Neutrophil (primary cell): ENCODE measurements at regions not wholly inside any gene's neighbourhood (a gene's known extent, or its start where the extent isn't known, plus 50 kb on each side); places are given as distances from the start of the nearest gene placed in this dataset.

Experiments used
- H3K27ac ChIP-seq: fragments of 200-600 bp; sonication (generic); 2 replicates; pipeline ENCODE4 v1.5.1; 2016; ENCODE audit warnings: mild to moderate bottlenecking, moderate library complexity
- H3K27me3 ChIP-seq: fragments of 200-600 bp; sonication (generic); 2 replicates; pipeline ENCODE4 v1.6.0; 2016; ENCODE audit warnings: mild to moderate bottlenecking
- H3K36me3 ChIP-seq: fragments of 200-600 bp; sonication (generic); 2 replicates; pipeline ENCODE4 v1.5.1; 2017
- H3K4me1 ChIP-seq, 2 experiments: fragments of 200-600 bp in 1 of 2; sonication (generic) in 1 of 2; 1 replicate in 1 of 2; 2 replicates in 1 of 2; pipeline versions ENCODE4 v1.5.1 to v1.6.1; 2013 to 2016; ENCODE audit warnings: low read depth in 1 of 2, low read length in 1 of 2, mild to moderate bottlenecking in 1 of 2, moderate library complexity in 1 of 2; ENCODE audit not compliant: control insufficient read depth in 1 of 2, insufficient read depth in 1 of 2
- H3K4me3 ChIP-seq, 2 experiments: fragments of 200-600 bp in 1 of 2; sonication (generic) in 1 of 2; 1 replicate in 1 of 2; 2 replicates in 1 of 2; pipeline ENCODE4 v1.5.1; 2013 to 2016; ENCODE audit warnings: low read depth in 1 of 2, low read length in 1 of 2, mild to moderate bottlenecking in 1 of 2, moderate library complexity in 1 of 2
- H3K9me3 ChIP-seq: fragments of 200-600 bp; sonication (generic); 2 replicates; pipeline ENCODE4 v1.5.1; 2016
- TF ChIP-seq, protein P1 (sequence below): fragments of 200-600 bp; sonication (generic); IDR thresholded peaks from 2 replicates; pipeline ENCODE4 v1.5.1; 2016; ENCODE audit warnings: antibody characterized with exemption

DNA sequence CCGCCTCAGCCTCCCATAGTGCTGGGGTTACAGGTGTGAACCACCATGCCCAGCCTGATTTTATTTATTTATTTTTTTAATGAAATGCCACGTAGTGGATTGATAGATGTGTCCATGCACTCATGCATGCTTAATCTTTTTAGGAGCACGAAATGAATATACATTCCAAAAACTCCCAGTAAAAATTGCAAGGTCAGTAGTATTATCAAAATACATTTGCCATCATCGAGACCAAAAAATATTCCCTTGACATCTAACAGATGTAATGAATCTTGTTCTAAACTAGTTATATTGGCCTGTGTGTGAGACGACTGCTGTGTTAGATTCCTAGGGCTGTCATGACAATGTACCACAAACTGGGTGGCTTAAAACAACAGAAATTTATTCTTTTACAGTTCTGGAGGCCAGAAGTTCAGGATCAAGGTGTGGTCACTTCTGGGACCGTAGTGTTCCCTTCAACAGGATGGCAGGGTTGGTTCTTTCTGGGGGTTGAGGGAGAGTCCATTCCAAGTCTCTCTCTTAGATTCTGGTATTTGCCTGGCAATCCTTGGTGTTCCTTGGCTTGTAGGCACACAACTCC, 56.1 kb upstream of the UBL3 start:
- Histone ChIP-seq H3K9me3 (no peaks in the 10 kb centered on the region), H3K27me3 (no peaks in the 10 kb centered on the region), H3K4me3 (no peak overlapping the region), H3K27ac (no peak overlapping the region), H3K4me1 (peaks cover 24 to 27% of the 10 kb centered on the region in 2 experiments), H3K36me3 (no peaks in the 10 kb centered on the region)
- TF ChIP-seq, protein P1, sequence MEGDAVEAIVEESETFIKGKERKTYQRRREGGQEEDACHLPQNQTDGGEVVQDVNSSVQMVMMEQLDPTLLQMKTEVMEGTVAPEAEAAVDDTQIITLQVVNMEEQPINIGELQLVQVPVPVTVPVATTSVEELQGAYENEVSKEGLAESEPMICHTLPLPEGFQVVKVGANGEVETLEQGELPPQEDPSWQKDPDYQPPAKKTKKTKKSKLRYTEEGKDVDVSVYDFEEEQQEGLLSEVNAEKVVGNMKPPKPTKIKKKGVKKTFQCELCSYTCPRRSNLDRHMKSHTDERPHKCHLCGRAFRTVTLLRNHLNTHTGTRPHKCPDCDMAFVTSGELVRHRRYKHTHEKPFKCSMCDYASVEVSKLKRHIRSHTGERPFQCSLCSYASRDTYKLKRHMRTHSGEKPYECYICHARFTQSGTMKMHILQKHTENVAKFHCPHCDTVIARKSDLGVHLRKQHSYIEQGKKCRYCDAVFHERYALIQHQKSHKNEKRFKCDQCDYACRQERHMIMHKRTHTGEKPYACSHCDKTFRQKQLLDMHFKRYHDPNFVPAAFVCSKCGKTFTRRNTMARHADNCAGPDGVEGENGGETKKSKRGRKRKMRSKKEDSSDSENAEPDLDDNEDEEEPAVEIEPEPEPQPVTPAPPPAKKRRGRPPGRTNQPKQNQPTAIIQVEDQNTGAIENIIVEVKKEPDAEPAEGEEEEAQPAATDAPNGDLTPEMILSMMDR = no peak

DNA sequence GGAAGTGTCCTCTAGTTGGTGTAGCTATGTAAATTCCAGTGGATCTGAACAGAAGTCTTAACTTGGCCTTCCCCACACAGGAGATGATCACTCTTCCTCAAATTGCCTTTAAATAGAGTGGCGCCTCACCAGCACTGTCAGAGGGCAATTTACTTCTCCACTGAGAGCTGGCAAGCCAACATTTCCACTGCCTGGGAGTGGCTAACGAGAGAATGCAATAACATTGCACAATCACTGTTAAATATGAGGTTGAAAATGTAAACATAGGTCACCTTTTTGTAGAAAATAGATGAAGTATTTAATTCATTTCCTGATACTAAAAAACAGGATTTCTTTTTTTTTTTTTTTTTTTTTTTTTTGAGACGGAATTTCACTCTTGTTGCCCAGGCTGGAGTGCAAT, 55.4 kb upstream of the UBL3 start:
- TF ChIP-seq, protein P1 = no peak
- Histone ChIP-seq H3K27ac (peak overlapping the region; percentile 61), H3K36me3 (no peaks in the 10 kb centered on the region), H3K4me3 (no peak overlapping the region), H3K27me3 (no peaks in the 10 kb centered on the region), H3K4me1 (peaks cover 30 to 33% of the 10 kb centered on the region in 2 experiments), H3K9me3 (no peaks in the 10 kb centered on the region)

DNA sequence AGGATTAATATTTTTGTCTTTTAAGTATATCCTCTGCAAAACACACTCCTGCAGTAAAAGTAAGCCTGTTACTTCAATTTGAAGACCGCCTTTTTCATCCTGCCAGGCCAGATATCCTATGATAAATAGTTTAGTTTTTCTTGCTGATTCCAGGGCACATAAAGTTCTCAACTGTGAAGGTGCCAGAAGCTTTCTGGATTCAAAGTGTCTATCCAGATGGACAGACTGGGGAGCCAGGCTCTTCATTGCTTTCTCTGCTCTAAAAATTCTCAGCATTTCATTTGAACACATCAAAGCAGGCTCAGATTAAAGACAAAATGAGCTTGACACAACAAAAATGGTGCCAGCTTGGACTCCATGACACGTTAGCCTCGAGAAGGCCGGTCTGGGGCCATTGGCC, 53.6 kb upstream of the UBL3 start:
- H3K36me3 ChIP-seq = no peaks in the 10 kb centered on the region
- H3K4me1 ChIP-seq = peaks cover 33 to 35% of the 10 kb centered on the region in 2 experiments
- H3K27ac ChIP-seq = no peak overlapping the region
- no peak overlapping the region for H3K4me3 ChIP-seq
- H3K9me3 ChIP-seq = no peaks in the 10 kb centered on the region
- TF ChIP-seq, protein P1 = no peak
- H3K27me3 ChIP-seq = no peaks in the 10 kb centered on the region

DNA sequence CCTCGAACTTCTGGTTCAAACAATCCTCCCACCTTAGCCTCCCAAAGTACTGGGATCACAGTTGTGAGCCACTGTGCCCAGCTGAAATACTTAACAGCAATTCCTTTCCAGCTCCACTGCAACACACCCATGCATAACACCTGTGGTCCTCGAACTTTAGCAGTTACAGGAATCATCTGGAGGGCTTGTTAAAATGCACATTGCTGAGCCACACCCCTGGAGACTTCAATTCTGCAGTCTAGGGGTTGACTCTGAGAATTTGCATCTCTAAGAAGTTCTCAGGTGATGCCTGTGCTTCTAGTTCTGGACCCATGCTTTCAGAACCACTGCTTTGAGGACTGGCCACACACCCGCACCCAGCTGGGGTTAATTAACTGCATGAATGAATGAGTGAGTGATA, 53.1 kb upstream of the UBL3 start:
- Histone ChIP-seq H3K9me3 (no peaks in the 10 kb centered on the region), H3K27me3 (no peaks in the 10 kb centered on the region), H3K27ac (no peak overlapping the region), H3K36me3 (no peaks in the 10 kb centered on the region), H3K4me3 (no peak overlapping the region), H3K4me1 (peaks cover 37 to 39% of the 10 kb centered on the region in 2 experiments)
- TF ChIP-seq, protein P1 = no peak

DNA sequence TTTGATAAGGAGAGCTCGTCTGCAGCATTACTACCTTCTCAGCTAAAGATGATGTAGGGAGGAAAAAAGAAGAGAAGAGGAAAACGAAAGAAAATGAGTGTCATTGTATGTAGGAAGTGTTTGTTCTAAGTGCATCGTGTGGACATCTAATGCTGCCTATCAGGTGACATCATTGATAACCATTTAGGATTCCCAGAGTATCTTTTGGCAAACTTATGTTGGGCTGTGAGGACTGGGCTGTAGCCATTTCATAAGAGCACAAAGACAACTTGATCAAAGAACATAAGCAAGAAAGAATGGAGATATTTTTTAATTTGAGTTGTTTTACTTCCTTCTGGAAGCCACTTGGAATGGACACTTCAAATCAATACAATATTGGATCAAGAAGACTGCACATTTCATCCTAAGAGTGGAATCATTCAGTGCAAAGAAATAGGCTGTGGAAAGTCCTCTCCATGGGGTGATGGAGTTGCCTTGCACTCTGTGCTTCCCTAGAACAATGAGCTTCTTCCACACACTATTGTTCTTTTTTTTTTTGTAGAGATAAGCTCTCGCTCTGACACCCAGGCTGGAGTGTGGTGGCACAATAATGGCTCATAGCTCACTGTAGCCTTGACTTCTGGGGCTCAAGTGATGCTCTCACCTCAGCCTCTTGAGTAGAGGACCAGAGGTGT, 52.4 kb upstream of the UBL3 start:
- H3K27ac ChIP-seq = peak overlapping the region; percentile 76
- peak overlapping the region; percentile 32 to 41 for H3K4me3 ChIP-seq
- no peaks in the 10 kb centered on the region for H3K27me3 ChIP-seq
- TF ChIP-seq, protein P1 = no peak
- H3K9me3 ChIP-seq = no peaks in the 10 kb centered on the region
- H3K4me1 ChIP-seq = peaks cover 45 to 47% of the 10 kb centered on the region in 2 experiments
- H3K36me3 ChIP-seq = no peaks in the 10 kb centered on the region
